Stomach (tissue), 4 donors: ENCODE measurements at regions not wholly inside any gene's neighbourhood (a gene's known extent, or its start where the extent isn't known, plus 50 kb on each side); places are given as distances from the start of the nearest gene placed in this dataset.

Experiments used
- POLR2AphosphoS5 ChIP-seq, 3 donors: sonication (generic); formaldehyde crosslinking; IDR thresholded peaks; one replicate each; pipeline ENCODE4 v1.6.1; 2016; ENCODE audit warnings: antibody characterized with exemption in 3 of 3
- TF ChIP-seq, protein P1 (sequence below), 7 experiments: fragments of 450-650 bp in 4 of 7; fragments of 200-600 bp in 3 of 7; sonication (generic) in 3 of 7; IDR thresholded peaks; one replicate each; pipeline ENCODE4 v1.5.1; 2016 to 2019; ENCODE audit warnings: antibody characterized with exemption in 7 of 7, control low read depth in 2 of 7, mild to moderate bottlenecking in 1 of 7

DNA sequence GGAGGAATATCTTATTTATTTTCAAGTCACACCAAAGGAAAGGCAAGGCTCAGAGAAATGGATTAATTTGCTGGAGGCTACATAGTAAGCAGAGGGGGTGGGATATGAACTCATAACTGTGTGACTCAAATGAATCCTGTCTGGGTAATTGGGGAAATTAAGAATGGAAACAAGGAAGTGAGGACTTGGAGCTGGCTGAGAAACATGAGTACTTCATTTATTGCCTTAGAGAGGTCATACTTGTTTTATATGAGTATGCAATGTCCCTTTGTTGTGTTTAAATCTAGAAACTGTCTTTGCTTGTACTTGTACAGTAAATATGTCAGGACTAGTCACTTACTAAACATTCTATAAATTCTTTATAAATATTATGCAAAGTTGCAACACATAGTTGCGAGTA is 2166.7 kb upstream of the PIK3C3 start:
- TF ChIP-seq, protein P1, sequence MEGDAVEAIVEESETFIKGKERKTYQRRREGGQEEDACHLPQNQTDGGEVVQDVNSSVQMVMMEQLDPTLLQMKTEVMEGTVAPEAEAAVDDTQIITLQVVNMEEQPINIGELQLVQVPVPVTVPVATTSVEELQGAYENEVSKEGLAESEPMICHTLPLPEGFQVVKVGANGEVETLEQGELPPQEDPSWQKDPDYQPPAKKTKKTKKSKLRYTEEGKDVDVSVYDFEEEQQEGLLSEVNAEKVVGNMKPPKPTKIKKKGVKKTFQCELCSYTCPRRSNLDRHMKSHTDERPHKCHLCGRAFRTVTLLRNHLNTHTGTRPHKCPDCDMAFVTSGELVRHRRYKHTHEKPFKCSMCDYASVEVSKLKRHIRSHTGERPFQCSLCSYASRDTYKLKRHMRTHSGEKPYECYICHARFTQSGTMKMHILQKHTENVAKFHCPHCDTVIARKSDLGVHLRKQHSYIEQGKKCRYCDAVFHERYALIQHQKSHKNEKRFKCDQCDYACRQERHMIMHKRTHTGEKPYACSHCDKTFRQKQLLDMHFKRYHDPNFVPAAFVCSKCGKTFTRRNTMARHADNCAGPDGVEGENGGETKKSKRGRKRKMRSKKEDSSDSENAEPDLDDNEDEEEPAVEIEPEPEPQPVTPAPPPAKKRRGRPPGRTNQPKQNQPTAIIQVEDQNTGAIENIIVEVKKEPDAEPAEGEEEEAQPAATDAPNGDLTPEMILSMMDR (IDR thresholded peaks at IDR 0.05) = no peak
- no peak for TF ChIP-seq POLR2AphosphoS5 (IDR thresholded peaks at IDR 0.05)
